ENCODE measurements at regions not wholly inside any gene's neighbourhood (a gene's known extent, or its start where the extent isn't known, plus 50 kb on each side); places are given as distances from the start of the nearest gene placed in this dataset.
A peak's percentile ranks its signal among the peaks of the same experiment; 100 is the strongest.

DNA sequence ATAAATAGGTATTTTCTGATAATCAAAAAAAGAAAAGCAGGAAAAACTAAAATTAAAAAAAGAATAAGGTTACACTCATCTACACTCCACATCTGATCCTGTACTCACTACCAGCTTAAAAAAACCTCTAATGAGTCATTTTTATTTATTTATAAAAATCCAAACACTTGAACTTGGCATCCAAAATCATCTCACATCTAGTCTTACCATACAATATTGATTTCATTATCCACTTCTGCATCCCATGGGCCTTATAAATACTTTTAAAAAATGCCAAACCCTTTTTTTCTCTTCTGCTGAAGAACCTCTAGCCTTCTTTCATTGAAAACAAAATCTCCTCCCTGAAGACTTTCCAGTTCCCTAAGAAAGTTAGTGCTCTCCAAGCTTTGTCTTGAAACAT is 109.7 kb downstream of the TMTC3 start:
- DNase-seq (ENCODE audit: low spot score), result no peak

- DNase-seq (ENCODE audit: low spot score), result no peak
These were observed 111.4 kb downstream of the TMTC3 start for GRCh38 chr12:88253371-88253978.

DNA sequence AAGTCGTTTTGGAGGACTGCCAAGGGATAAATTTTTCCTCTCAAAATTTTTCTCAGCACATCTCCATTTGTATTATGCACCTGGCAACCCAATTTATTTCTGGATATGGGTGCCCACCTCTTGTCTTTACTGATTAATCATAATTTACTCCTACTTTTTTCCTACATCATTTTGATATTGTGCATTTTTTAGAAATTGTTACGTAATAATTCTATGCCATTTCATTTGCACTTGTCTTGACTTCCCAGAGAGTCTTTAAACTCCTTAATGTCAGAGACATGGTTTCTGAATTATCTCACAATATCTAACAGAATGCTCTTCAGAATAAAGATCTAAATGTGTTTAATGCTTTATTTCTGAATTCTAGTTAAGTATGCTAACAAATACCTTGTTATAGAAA is 113.1 kb downstream of the TMTC3 start:
- DNase-seq (ENCODE audit: low spot score), result no peak

- no peak for DNase-seq (ENCODE audit: low spot score)
These were observed 113.7 kb downstream of the TMTC3 start for GRCh38 chr12:88255847-88256246.

DNA sequence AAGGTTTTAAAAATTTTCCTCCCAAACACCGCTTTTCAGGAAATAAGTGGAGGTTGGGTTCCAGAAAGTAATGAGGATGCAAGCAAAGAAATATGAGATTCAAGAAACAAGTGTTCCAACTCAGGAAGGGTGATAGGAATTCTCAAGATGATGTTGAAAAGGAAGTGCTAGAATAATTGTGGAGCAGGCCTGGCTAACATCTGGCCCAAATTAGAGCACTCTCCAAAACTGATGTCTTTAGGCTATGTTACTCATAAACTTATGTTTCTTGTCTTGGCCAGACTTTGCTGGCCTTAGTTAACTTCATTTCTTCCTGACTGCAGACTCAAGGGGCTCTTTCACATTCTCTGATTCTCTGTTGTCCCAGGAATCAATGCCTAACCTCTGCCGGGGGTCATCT is 116.3 kb downstream of the TMTC3 start:
- DNase-seq (ENCODE audit: low spot score), result no peak

- DNase-seq (ENCODE audit: low spot score), result no peak
These were observed 124.8 kb downstream of the TMTC3 start for GRCh38 chr12:88266806-88267360.

- DNase-seq (ENCODE audit: low spot score), result no peak
These were observed 125.5 kb downstream of the TMTC3 start for GRCh38 chr12:88267630-88268029.

DNA sequence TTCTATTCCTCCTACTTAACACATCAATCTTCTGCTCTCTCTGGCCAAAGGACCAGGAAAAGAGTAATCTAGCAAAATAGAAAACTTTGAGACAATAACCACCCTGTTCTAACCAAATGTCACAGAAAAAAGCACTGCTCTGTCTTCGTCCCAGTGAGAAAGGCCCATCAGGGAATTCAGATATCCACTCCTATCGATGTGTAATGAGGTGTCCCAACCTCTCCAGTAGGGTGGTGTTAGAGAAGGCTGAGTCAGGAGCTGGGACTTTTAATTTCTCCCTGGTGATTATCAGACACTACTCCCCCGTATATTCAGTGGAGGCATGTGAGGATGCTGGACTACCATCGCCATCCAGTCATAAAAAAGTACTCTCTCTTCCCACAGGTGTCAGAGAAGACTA is 130.3 kb downstream of the TMTC3 start:
- DNase-seq (ENCODE audit: low spot score), result no peak

DNA sequence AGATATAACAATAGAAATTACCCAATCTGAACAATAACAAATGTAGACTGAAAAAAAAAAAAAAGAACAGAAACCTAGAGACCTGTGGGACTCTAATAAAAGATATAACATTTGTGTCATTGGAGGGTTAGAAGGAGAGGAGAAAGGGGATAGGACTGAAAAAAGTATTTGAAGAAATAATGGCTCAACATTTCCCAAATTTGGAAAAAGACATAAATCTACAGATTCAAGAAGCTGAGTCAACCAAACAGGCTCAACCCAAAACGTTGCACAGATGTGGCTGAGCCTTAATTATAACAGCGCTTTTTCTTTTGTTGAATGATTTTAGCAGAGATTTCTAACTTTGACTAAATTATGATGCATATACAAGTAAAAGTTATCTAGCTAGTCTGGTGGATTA is 131.3 kb downstream of the TMTC3 start:
- no peak for DNase-seq (ENCODE audit: low spot score)

DNA sequence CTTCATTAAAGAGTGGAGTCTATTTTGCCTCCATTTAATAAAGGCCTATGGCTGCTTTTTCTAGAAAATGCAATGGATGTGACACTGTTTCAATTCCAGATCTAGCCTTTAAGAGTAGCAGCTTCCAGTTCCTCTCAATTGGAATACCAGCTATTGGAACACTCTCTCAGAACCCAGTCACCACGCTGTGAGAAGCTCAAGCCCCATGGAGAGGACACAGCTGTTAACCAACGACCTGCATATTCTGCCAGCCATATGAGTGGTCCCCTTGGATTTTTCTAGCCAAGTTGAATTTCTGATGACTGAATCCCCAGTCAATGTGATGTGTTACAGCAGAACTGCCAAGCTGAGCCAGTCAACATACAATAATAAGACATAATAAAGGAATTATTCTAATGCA is 131.8 kb downstream of the TMTC3 start:
- DNase-seq (ENCODE audit: low spot score), result no peak

DNA sequence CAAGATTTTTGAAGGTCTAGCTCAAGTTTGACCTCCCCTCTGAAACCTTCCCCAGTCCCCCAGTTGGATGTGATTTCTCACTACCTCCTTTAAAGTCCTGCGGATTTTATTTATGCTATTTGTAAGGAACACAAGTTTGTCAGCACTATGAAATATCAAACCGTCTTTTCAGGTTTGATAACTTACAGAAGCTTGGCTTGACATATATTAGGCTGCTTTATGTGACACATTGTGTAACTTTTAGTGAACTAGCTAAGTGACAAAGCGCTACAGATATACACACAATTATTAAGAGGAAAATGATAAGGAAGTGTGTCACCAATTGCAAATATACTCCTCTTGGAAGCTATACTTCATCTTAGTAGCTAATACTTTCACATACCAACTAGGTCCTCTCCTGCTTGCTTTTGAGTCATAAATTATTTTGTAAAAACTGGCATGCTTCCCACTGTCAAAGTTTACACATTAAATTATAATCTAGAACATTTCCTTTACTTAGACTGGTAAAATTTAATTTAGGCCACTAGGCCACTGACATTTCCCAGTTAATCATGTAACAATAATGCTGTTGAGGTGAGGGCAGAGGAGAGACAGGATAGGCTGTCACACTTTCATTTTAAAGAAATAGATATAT is 149.5 kb downstream of the TMTC3 start:
- DNase-seq (ENCODE audit: low spot score), result no peak

DNA sequence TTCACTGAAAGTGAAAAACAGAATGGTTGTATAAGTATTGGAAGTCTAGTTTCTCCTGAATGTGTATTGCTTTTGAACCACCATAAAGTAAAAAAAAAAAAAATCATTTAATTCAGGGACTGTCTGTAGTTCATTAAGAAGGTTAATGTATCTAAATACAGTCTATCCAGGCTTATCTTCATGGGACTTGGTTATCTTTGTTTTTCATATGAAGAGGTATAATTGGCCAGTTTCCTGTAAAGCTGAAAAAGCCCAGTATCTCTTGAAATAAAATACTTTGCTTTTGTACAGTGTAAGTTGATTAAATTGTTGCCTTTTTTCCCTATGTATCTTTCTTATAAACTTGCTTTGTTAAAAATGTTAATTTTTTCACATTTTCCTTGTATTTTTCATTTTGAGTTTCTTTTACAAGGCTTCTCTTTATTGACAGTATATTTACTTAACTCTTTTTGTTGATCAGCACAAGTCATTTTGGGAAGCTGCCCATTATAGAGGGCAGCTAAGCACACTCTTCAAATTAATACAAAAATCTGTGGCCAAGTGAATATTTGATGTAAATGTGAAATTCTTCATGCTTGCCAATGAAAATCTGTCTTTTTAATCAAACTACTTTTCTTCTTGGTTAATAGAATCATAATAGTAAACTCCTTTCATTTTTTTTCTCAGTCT is 156.0 kb downstream of the TMTC3 start:
- no peak for DNase-seq (ENCODE audit: low spot score)

DNA sequence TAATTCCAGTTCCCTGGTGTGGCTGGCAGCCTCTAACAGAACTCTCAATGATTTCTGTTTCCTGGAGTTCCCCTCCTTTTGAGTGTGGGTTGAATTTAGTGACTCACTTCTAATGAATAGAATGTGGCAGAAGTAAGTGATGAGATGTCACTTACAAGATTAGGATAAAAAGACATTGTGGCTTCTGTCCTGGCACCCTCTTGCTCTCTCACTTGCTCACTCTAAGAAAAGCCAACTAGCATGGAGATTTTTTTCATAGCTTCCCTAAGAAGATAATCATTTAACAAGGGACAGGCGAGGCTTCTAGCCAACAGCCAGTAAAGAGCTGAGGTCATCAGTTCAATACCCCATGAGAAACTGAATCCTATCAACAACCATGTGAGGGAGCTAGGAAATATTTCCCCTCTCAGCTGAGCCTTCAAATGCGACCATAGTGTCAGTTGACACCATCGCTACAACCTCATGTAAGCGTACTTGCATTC is 156.7 kb downstream of the TMTC3 start:
- peak; percentile 30 for DNase-seq (ENCODE audit: low spot score)

DNA sequence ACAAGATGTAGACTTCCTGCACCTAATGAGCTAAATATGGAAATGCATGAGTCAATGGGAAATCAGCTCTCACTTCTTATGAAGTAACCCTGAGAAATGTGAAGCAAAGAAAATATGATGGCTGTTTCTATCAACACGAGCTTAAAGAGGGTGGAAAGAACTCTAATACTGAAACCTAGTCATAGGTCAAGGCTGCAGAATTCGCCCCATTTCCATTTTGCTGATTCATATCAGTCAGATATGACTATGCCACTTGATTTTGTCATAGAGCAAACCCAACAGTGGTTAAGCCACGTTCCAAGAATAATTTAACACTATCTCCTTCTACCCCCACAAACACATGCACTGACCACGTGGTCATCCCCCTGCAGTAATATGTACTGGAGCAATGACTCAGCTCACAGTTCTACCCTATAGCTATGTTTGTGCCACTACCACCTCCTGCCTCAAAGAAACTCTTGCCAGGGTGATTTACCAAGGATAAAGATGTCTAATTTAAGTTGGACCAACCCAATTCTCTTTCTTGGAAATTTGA is 157.5 kb downstream of the TMTC3 start:
- DNase-seq (ENCODE audit: low spot score), result peak; percentile 75

GRCh38 chr12:88300931-88301330 is 158.8 kb downstream of the TMTC3 start:
- DNase-seq (ENCODE audit: low spot score), result no peak

GRCh38 chr12:88303335-88303734 is 161.2 kb downstream of the TMTC3 start:
- no peak for DNase-seq (ENCODE audit: low spot score)

- DNase-seq (ENCODE audit: low spot score), result no peak
These were observed 163.3 kb downstream of the TMTC3 start for GRCh38 chr12:88305254-88305890.

- DNase-seq (ENCODE audit: low spot score), result no peak
These were observed 164.5 kb downstream of the TMTC3 start for GRCh38 chr12:88306471-88307069.

DNA sequence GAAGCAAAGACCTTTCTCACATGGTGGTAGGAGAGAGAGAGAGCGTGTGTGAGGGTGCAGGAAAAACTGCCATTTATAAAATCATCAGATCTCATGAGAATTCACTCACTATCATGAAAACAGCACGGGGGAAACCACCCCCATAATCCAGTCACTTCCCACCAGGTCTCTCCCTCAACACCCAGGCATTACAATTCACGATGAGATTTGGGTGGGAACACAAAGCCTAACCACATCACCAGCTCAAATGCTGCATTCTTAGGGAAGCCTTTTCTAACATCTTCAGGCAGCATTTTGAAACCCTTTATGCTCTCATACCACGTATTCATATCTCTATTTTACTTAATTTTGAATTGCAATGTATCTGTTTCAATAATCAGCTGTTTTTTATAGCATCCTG is 165.9 kb downstream of the TMTC3 start:
- DNase-seq (ENCODE audit: low spot score), result no peak

- peak; percentile 9 for DNase-seq (ENCODE audit: low spot score)
These were observed 166.7 kb downstream of the TMTC3 start for GRCh38 chr12:88308825-88309224.

- DNase-seq (ENCODE audit: low spot score), result peak; percentile 10
These were observed 167.4 kb downstream of the TMTC3 start for GRCh38 chr12:88309546-88309945.

DNA sequence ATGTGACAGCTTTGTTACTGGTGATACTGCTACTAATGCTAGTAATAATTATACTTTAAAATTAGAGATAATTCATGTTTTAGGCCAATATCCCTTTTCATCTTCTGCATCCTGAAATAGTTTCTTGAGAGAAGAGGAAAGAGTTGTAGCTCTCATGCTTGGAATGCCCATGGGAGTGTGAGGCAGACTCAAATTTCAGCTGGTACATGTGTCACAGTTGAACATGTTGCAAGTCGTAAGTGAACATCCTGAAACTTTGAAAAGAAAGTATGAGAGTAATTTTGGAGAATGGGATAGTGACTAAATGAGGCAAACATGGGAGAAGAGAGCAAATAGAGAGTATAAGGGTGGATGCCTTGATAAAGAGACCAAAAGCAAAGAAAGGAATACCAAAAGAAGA is 168.0 kb downstream of the TMTC3 start:
- DNase-seq (ENCODE audit: low spot score), result no peak

Measured in RKO (cell line).